ENCODE measurements at regions not wholly inside any gene's neighbourhood (a gene's known extent, or its start where the extent isn't known, plus 50 kb on each side); places are given as distances from the start of the nearest gene placed in this dataset.

DNA sequence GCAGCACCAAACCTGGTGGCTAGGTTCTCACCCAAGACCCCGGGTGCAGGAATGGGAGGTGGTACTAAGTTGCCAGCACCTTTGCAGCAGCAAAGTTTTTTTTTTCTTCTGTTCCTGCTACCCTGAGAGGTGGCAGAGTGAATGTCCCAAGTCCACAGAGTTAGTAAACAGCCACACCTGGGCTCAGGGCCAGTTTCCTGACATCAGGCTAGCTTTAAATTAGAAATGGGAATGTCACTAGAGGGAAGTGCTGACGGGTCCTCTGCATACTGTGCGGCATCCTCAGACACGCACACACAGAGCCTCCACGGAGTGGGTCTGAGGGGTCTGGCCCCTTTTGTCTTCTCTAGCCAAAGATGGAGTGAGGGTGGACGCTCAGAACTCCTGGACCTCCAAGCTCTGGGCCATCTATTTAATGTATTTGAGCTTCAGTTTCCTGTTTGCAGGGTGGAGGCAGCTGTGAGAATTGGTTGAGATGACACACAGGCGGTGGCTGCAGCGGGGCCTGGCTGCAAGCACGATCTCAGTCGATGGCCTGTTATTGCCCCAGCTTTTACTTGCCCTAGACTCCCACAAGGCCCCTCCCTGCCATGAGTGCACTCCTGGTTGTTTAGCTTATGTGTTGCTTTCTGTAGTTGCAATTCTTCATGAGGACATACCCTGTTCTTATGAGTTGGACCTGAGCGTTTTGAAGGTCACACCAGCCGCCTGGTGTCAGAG is 751.4 kb upstream of the HS6ST1 start:
- Mint-ChIP-seq H3K36me3 (no peaks in the 10 kb centered on the region), H3K4me3 (no peak overlapping the region), H3K27me3 (no peaks in the 10 kb centered on the region), H3K27ac (no peak overlapping the region), H3K4me1 (no peaks in the 10 kb centered on the region), H3K9me3 (no peaks in the 10 kb centered on the region)
- no peak for DNase-seq

DNA sequence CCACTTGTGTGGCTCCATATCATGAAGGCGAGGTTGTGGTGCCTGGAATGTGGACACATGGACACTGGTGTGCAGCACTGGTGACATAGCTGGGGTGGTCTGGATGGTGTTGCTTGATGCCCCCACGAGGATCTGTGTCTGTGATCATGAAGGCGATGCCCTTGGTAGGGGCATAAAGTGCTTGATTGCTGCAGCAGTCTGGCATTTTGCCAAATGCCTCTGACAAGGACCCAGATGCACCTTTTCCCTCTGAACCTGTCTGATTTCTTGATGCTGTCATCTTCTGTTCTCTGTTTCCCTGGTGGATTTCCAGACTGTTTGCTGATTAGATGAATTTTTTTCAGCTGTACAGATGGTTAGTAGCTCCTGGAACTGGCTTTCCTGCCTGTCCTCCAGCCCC is 752.0 kb upstream of the HS6ST1 start:
- no peak overlapping the region for H3K27ac Mint-ChIP-seq
- no peaks in the 10 kb centered on the region for H3K36me3 Mint-ChIP-seq
- H3K4me1 Mint-ChIP-seq, result no peaks in the 10 kb centered on the region
- H3K9me3 Mint-ChIP-seq, result no peaks in the 10 kb centered on the region
- DNase-seq, result no peak
- no peaks in the 10 kb centered on the region for H3K27me3 Mint-ChIP-seq
- no peak overlapping the region for H3K4me3 Mint-ChIP-seq

DNA sequence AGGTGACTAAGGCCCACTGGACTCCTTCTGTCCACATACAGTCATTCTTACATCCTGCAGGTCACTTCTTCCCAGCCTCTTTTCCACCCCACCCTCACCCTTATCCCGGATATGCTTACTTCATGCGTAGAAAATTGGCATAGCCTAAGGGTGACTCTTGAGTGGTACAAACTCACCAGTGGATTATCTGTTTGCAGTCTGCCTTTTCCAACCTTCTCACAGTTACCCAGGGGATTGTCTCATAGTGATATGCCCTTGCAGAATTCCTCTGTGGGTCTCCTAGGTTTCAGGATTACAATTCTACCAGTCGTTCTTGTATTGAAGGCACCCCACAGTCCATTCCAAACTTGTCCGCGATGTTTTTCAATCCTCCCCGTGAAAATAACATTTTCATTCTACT is 752.9 kb upstream of the HS6ST1 start:
- no peak for DNase-seq
- no peaks in the 10 kb centered on the region for H3K27me3 Mint-ChIP-seq
- no peaks in the 10 kb centered on the region for H3K4me1 Mint-ChIP-seq
- no peak overlapping the region for H3K27ac Mint-ChIP-seq
- no peak overlapping the region for H3K4me3 Mint-ChIP-seq
- H3K36me3 Mint-ChIP-seq, result no peaks in the 10 kb centered on the region
- H3K9me3 Mint-ChIP-seq, result no peaks in the 10 kb centered on the region

DNA sequence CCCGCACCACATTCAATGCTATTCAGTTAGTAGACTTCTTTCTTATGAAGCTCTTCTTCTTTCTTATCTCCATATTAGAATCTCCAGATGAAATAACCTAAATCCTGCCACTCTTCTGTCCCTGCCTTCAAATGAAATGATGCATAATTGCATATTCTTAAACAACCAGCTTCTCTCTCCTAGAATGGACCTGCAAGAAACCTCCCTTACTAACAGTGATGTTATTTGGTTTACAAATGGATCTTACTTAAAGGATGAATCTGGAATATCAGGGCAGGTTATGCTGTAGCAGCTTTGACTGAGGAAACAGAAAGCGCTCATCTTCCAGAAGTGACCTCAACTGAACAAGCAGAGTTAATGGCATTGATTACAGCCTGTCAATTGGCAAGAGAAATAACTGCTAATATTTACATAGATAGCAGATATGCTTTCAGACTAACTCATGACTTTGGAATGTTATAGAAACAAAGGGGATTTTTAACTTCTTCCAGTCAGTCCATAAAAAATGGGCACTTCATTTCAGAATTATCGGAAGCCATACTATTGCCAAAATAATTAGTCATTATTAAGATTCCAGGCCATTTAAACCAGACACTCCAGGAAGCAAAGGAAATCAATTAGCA is 755.7 kb upstream of the HS6ST1 start:
- Mint-ChIP-seq H3K4me3 (no peak overlapping the region), H3K36me3 (no peaks in the 10 kb centered on the region), H3K9me3 (no peaks in the 10 kb centered on the region), H3K27me3 (no peaks in the 10 kb centered on the region), H3K27ac (no peak overlapping the region), H3K4me1 (no peaks in the 10 kb centered on the region)
- no peak for DNase-seq

DNA sequence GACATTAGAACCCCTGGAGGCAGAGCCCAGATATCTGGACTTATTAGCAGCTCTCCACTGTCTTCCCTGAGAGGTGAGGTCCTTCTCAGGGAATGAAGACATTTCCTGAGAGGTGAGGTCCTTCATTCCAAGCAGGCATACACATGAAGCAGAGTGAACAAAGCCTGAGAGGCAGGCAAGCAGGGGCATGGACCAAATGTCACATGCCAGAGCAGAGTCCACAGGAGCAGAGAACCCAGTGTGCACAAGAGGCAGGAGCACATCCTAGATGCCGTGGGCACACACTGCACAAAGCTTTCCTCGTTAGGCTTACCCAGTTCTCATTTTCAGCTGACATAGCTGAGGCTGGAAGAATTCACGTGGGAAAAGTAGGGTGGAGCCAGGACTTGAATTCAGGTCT is 759.9 kb upstream of the HS6ST1 start:
- no peak overlapping the region for H3K4me3 Mint-ChIP-seq
- DNase-seq, result no peak

DNA sequence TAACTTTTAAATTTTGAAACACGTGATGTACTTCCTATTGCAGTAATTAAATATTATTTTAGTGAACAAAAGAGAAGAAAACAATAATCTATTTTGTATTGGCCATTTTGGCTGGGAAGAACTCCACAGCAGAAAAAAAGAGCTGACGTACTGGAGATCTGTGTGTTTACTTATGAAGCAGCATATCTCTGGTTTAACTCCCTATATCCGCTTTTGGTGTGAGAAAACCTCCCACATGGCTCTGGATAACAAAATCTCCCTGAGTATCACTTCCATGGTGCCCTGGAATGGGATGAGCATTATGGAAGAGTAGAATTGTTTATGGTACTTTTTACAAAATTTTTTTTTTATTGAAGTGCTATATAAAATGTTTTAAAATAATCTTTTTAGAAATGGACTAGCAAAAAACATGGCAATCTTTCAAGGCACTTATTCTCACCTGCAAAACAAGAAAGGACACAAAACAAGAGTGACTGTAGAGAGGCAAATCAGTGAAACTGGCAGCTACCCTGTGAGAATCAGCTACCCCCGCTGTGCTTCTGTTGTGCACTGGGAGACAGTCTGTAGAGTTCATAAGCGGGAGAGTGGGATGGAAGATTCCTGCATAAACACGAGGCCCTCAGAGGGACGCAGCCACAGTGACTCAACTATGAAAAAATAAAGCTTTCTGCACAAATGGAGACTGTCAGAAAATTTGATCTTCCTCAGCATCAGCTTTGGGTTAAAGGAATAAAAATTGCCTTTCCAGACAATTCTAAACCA is 762.2 kb upstream of the HS6ST1 start:
- Mint-ChIP-seq H3K4me3 (no peak overlapping the region), H3K27me3 (no peaks in the 10 kb centered on the region), H3K27ac (no peak overlapping the region), H3K36me3 (no peaks in the 10 kb centered on the region), H3K9me3 (no peaks in the 10 kb centered on the region), H3K4me1 (no peaks in the 10 kb centered on the region)
- no peak for DNase-seq

More for the DNA sequence above, 759.9 kb upstream of the HS6ST1 start:
- Mint-ChIP-seq H3K27ac (no peak overlapping the region), H3K27me3 (no peaks in the 10 kb centered on the region), H3K9me3 (no peaks in the 10 kb centered on the region), H3K36me3 (no peaks in the 10 kb centered on the region), H3K4me1 (no peaks in the 10 kb centered on the region)

DNA sequence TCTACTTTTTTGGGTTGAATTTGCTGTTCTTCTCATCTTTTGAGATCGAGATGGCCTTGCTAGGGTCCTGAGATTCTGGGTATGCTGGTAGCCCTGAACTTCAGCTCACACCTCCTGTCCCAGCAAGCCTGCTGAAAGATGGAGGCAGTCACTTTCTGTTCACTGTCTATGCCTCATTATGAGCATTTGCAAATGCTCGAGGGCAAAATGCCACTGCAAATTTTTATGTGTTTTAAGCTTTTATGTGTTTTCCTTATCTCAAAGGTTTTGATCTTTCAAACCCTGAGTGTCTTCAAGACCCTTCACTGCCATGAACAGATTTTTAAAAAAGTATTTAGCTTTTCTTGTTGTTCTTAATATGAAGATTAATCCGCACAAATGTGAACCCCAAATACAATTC is 766.7 kb upstream of the HS6ST1 start:
- Mint-ChIP-seq H3K27me3 (no peaks in the 10 kb centered on the region), H3K27ac (no peak overlapping the region), H3K9me3 (no peaks in the 10 kb centered on the region), H3K4me3 (no peak overlapping the region), H3K36me3 (no peaks in the 10 kb centered on the region), H3K4me1 (no peaks in the 10 kb centered on the region)
- no peak for DNase-seq

DNA sequence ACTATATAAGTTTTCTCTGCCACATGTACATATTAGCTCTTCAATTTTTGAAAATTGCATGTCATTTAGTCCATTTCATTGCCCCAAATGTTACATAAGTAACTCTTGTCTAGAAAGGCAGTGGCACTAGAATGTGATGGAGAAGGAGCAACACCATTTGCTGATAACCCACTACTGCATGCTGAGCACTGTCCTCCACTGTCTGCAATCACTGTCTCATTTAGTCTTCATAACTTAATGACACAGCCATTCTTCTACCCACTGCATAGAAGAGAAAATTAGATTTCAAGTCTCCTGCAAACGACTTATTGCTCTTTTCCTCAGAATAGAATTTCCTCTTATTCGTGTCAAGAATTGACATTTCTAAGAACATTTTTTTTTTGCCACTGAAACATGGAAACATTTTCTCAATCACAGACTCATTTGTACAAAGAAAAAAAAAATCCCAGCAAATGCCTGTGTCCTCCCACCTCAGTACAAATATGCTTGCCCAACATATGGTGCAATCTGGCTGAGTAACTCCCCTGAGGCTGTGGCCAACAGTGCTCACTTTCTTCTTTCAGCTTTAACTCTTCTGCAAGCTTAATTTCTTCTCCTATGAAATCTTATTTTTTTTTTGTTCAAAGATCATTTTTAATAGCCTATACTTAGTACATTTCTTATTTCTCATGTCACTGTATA is 768.6 kb upstream of the HS6ST1 start:
- Mint-ChIP-seq H3K27me3 (no peaks in the 10 kb centered on the region), H3K9me3 (no peaks in the 10 kb centered on the region), H3K4me3 (no peak overlapping the region), H3K27ac (no peak overlapping the region), H3K36me3 (no peaks in the 10 kb centered on the region), H3K4me1 (no peaks in the 10 kb centered on the region)
- DNase-seq, result no peak

DNA sequence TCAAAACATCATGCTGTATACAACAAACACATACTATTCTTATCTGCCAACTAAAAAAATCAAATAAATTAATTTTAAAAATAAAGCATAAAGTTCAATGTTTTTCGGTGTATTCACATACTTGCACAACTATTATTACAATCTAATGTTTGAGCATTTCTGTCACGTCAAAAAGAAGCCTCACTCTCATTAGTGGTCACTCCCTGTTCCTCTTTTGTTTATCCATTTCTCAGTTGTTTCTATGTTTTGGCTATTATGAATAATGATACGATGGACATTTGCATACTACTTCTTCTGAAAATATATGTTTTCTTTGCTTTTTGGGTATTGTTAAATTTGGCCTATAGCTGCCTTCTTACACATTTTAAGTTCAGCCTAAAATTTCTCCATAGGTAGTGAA is 773.0 kb upstream of the HS6ST1 start:
- Mint-ChIP-seq H3K27me3 (no peaks in the 10 kb centered on the region), H3K36me3 (no peaks in the 10 kb centered on the region), H3K27ac (no peak overlapping the region), H3K9me3 (no peaks in the 10 kb centered on the region), H3K4me3 (no peak overlapping the region), H3K4me1 (no peaks in the 10 kb centered on the region)
- DNase-seq, result no peak

DNA sequence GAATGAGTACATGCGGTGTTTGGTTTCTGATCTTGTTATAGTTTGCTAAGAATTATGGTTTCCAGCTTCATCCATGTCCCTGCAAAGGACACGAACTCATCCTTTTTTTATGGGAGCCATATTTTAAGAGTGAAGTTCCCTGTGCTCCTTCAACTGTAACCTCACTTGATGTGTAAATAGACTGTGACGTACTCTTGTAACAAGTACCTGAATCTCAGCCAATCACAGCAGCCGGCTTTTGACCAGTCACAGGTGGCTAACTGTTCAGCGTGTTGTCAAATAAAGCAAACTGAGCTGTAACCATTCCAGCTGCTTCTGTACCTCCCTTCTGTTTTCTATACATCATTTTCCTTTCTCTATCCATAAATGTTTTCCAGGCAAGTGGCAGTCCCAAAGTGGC is 774.3 kb upstream of the HS6ST1 start:
- Mint-ChIP-seq H3K9me3 (no peaks in the 10 kb centered on the region), H3K27me3 (no peaks in the 10 kb centered on the region), H3K27ac (no peak overlapping the region), H3K4me3 (no peak overlapping the region), H3K36me3 (no peaks in the 10 kb centered on the region), H3K4me1 (no peaks in the 10 kb centered on the region)
- no peak for DNase-seq

DNA sequence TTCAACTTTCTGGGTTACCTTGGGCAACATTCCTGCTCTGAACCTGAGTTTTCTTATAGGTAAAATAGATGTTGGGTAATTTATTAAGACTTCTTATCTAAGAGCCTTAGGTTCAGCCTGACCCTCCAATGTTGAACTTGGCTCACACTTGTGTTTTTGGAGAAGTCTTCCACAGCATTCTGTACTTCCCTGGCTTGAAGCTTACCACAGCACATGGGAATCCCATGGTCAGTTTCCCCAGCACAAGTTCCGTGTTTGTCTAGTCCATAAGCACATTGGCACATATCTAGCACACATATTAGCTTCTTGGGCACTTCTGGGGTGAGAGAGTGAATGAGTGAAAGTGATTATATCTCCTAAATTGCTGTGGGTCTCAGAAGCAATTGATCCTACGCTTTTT is 782.5 kb upstream of the HS6ST1 start:
- H3K4me1 Mint-ChIP-seq, result peaks cover under 1% of the 10 kb centered on the region
- no peak for DNase-seq
- no peaks in the 10 kb centered on the region for H3K9me3 Mint-ChIP-seq
- no peaks in the 10 kb centered on the region for H3K36me3 Mint-ChIP-seq
- H3K4me3 Mint-ChIP-seq, result no peak overlapping the region
- no peak overlapping the region for H3K27ac Mint-ChIP-seq
- peaks cover 4% of the 10 kb centered on the region for H3K27me3 Mint-ChIP-seq

DNA sequence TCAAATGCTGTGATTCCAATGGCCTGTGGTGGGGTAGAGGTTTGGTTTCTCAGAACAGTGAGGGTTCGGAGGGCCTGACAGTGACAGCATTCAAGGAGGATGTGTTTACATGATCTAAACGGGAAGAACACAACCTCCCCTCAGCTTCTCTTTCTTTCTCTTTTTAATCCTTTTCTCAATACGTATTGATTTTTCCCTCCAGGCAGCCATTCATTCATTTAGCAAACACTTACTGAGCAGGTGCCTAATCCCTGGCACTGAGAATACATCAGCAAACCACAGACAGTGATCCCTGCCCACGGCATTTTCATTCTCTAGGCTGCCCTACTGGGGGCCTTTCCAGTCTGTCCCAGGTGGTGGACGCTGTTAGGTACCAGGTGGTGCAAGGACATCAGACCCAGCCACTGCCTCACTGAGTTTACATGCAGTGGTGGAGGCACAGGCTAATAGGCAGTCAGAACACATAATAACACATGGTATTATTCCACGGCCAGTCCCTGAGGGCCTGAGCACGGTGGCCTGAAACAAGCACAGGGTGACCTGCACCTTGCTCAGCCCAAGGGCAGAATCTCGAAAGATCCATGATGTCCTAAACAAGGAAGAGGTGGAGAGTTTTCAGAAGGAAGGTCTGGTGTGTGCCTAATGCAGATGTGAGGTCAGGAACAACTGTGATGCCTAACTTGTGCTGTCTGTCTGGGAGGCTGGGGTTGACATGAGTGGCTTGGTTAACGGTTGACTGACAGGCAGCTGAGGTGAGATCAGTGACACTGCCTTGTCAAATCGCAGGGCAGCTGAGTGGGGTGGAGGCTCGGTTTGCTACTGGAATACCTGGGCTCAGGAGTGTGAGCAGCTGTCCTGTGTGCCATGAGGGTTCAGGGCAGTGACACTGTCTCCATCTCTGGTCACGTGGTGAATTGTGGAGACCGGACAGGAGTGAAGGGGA is 785.5 kb upstream of the HS6ST1 start:
- DNase-seq, result no peak
- H3K9me3 Mint-ChIP-seq, result no peaks in the 10 kb centered on the region
- no peak overlapping the region for H3K27ac Mint-ChIP-seq
- H3K36me3 Mint-ChIP-seq, result no peaks in the 10 kb centered on the region
- peaks cover 2% of the 10 kb centered on the region for H3K4me1 Mint-ChIP-seq
- H3K27me3 Mint-ChIP-seq, result no peaks in the 10 kb centered on the region
- H3K4me3 Mint-ChIP-seq, result no peak overlapping the region

DNA sequence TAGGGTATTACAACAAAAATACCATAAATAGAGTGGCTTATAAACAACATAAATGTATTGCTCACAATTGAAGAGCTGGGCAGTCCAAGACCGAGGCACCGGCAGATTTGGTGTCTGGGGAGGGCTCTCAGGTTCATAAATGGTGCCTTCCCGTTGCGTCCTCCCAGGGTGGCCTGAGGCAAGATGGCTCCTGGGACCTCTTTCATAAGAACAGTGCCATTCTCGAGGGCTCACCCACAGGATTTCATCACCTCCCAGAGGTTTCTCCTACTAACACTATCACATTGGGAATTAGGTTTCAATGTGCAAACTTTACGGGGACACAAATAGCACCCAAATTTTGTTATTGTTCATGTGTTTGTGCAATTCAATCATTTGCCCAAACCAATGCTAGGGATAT is 793.5 kb upstream of the HS6ST1 start:
- no peaks in the 10 kb centered on the region for H3K27me3 Mint-ChIP-seq
- DNase-seq, result no peak
- H3K4me3 Mint-ChIP-seq, result no peak overlapping the region
- H3K36me3 Mint-ChIP-seq, result no peaks in the 10 kb centered on the region
- no peaks in the 10 kb centered on the region for H3K4me1 Mint-ChIP-seq
- no peaks in the 10 kb centered on the region for H3K9me3 Mint-ChIP-seq
- no peak overlapping the region for H3K27ac Mint-ChIP-seq

DNA sequence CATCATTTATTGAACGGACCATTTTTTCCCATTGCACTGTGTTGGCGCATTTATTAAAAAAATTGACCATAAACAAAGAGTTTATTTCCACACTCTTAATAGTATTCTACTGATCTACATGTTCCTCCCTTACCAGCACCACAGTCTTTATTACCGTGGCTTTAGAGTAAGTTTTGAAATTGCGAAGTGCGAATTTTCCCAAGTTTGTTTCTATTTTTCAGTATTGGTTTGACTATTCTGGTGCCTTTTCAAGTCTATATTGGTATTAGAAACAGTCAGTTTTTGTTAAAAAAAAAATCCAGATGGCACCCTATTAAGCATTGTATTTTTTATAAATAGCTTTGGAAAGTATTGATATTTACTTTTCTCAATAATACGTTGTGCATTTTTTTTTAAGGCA is 795.1 kb upstream of the HS6ST1 start:
- H3K4me3 Mint-ChIP-seq, result no peak overlapping the region
- H3K9me3 Mint-ChIP-seq, result no peaks in the 10 kb centered on the region

More for the DNA sequence above, 795.1 kb upstream of the HS6ST1 start:
- no peak for DNase-seq
- Mint-ChIP-seq H3K27ac (no peak overlapping the region), H3K4me1 (no peaks in the 10 kb centered on the region), H3K27me3 (no peaks in the 10 kb centered on the region), H3K36me3 (no peaks in the 10 kb centered on the region)

All from activated naive CD8-positive, alpha-beta T cell treated with anti-CD3 and anti-CD28 coated beads for 36 hours (primary cell).